ENCODE measurements at regions not wholly inside any gene's neighbourhood (a gene's known extent, or its start where the extent isn't known, plus 50 kb on each side); places are given as distances from the start of the nearest gene placed in this dataset.

- no peak for DNase-seq (ENCODE audit: low read depth)
These were observed 1097.8 kb downstream of the TTLL7 start for GRCh38 chr1:82901118-82901517.

- no peak for DNase-seq (ENCODE audit: low read depth)
These were observed 1098.3 kb downstream of the ADGRL2 start for GRCh38 chr1:82899017-82899416.

GRCh38 chr1:82897549-82897948, 1096.8 kb downstream of the ADGRL2 start:
- no peak for DNase-seq (ENCODE audit: low read depth)

- no peak for DNase-seq (ENCODE audit: low read depth)
These were observed 1095.3 kb downstream of the ADGRL2 start for GRCh38 chr1:82896036-82896435.

GRCh38 chr1:82894635-82895034, 1093.9 kb downstream of the ADGRL2 start:
- DNase-seq (ENCODE audit: low read depth) = no peak

- DNase-seq (ENCODE audit: low read depth) = no peak
These were observed 1093.2 kb downstream of the ADGRL2 start for GRCh38 chr1:82893712-82894470.

GRCh38 chr1:82880506-82880905, 1079.8 kb downstream of the ADGRL2 start:
- DNase-seq (ENCODE audit: low read depth) = no peak

GRCh38 chr1:82879701-82880305, 1079.1 kb downstream of the ADGRL2 start:
- no peak for DNase-seq (ENCODE audit: low read depth)

- DNase-seq (ENCODE audit: low read depth) = no peak
These were observed 1074.4 kb downstream of the ADGRL2 start for GRCh38 chr1:82875170-82875569.

- no peak for DNase-seq (ENCODE audit: low read depth)
These were observed 1073.3 kb downstream of the ADGRL2 start for GRCh38 chr1:82874041-82874440.

GRCh38 chr1:82870332-82870731, 1069.6 kb downstream of the ADGRL2 start:
- DNase-seq (ENCODE audit: low read depth) = no peak

GRCh38 chr1:82867781-82868180, 1067.0 kb downstream of the ADGRL2 start:
- DNase-seq (ENCODE audit: low read depth) = no peak

GRCh38 chr1:82861749-82862148, 1061.0 kb downstream of the ADGRL2 start:
- no peak for DNase-seq (ENCODE audit: low read depth)

GRCh38 chr1:82858031-82858430, 1057.3 kb downstream of the ADGRL2 start:
- no peak for DNase-seq (ENCODE audit: low read depth)

GRCh38 chr1:82849460-82849859, 1048.7 kb downstream of the ADGRL2 start:
- DNase-seq (ENCODE audit: low read depth) = no peak

- no peak for DNase-seq (ENCODE audit: low read depth)
These were observed 1047.3 kb downstream of the ADGRL2 start for GRCh38 chr1:82848043-82848442.

GRCh38 chr1:82845866-82846265, 1045.1 kb downstream of the ADGRL2 start:
- no peak for DNase-seq (ENCODE audit: low read depth)

- DNase-seq (ENCODE audit: low read depth) = no peak
These were observed 1044.4 kb downstream of the ADGRL2 start for GRCh38 chr1:82844911-82845827.

- no peak for DNase-seq (ENCODE audit: low read depth)
These were observed 1043.7 kb downstream of the ADGRL2 start for GRCh38 chr1:82844447-82844846.

GRCh38 chr1:82843876-82844275, 1043.1 kb downstream of the ADGRL2 start:
- DNase-seq (ENCODE audit: low read depth) = no peak

GRCh38 chr1:82840192-82840591, 1039.5 kb downstream of the ADGRL2 start:
- no peak for DNase-seq (ENCODE audit: low read depth)

All from HT1080 (cell line).